ENCODE measurements at regions not wholly inside any gene's neighbourhood (a gene's known extent, or its start where the extent isn't known, plus 50 kb on each side); places are given as distances from the start of the nearest gene placed in this dataset.

DNA sequence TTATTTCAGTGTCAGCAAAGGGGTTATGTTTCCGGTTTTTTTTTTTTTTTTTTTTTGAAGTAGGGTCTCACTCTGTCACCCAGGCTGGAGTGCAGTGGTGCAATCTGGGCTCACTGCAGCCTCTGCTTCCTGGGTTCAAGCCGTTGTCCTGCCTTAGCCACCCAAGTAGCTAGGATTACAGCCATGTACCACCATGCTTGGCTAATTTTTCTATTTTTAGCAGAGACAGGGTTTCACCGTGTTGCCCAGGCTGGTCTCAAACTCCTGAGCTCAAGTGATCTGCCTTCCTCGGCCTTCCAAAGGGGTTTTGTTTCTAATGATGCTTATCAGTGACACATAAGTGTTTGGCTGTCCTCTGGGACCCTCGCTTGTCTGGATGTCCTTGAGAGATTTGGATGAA lies 235.7 kb upstream of the C2CD4B start:
- TF ChIP-seq PAX5 (IDR thresholded peaks at IDR 0.05; ENCODE audit: insufficient read depth, low read length, severe bottlenecking) (no peak), POLR2AphosphoS5 (IDR thresholded peaks at IDR 0.05; ENCODE audit: low read depth, low read length) (no peak), POU2F2 (IDR thresholded peaks at IDR 0.05; ENCODE audit: low read depth, low read length) (no peak), POLR2A (IDR thresholded peaks at IDR 0.05; ENCODE audit: low read depth, low read length) (no peak), TAF1 (IDR thresholded peaks at IDR 0.05; ENCODE audit: low read depth, low read length) (no peak), SPI1 (IDR thresholded peaks at IDR 0.05; ENCODE audit: low read depth, low read length) (no peak)
